Stimulated activated CD8-positive, alpha-beta memory T cell treated with anti-CD3 and anti-CD28 coated beads, Interleukin-12 subunit alpha, Interleukin-12 subunit beta, amount 100 ng/mL, for 4 hours (primary cell): ENCODE measurements at regions not wholly inside any gene's neighbourhood (a gene's known extent, or its start where the extent isn't known, plus 50 kb on each side); places are given as distances from the start of the nearest gene placed in this dataset.

Experiments
- DNase-seq: peaks from one replicate; pipeline ENCODE4 v3.0.0-alpha.2; 2020; ENCODE audit warnings: low read depth

DNA sequence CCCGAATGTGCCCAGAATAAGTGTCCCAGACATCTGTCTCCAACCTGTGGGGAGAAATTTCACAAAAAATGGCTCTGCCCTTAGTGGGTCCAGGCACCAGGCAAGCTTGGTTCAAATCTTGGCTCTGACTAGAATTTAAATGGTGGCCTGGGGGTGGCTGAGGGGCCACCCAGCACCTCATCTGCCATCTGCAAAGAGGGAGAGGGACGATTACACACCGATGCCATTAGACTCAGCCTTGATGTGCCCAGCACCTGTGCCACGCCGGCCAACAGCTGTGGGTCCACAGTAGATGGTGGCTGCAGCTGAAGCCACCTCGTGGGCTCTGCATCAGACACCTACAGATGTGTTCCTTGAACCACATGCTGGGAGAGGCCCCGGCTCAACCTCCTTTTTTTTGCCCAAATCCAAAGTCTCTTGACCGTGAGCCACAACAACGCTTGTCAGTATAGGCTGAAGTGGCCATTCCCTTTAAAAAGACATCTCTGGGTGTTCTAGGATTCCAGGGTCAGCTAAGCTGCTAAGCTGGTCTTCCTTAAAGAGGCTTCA, 222.0 kb upstream of the RAB6C start:
- no peak for DNase-seq

DNA sequence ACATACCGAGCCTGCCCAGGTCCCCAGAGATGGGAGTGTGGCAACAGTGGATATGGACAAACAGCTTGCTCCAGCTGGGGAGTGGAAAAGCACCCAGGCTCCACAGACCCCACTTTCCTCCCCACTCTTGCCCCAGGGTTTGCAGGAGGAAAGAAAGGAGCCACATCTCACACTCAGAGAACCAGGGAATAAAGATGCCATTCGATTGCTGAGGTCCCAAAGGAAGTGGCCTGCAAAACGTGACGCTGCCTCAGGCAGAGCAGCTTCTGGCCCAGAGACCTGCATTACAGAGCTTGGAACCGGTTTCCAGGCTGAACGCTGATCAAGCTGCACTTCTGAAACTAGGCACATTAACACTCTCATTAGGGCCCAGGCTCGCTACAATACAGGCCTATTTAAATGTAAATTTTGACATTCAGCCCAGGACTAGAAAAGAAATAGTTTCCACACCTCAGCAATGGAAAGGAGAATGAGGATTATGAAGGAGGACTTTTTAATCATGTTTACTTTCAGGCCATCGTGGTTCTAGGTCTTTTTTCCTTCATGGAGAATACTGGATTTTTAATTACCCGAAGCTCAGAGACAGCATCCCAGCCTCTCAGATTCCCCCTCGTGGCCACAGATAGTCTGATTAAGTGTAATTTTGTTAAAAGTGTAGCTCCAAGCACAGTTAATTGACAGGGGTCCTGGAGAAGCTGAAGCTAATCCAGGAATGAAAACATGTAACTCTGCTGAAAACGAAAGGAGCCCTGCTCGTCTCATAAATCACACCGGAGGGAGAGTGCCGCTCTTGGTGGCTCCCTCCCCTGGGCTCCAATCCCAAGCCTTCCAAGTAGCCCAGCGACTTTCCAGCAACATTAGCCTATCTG, 221.3 kb upstream of the RAB6C start:
- DNase-seq, result no peak

DNA sequence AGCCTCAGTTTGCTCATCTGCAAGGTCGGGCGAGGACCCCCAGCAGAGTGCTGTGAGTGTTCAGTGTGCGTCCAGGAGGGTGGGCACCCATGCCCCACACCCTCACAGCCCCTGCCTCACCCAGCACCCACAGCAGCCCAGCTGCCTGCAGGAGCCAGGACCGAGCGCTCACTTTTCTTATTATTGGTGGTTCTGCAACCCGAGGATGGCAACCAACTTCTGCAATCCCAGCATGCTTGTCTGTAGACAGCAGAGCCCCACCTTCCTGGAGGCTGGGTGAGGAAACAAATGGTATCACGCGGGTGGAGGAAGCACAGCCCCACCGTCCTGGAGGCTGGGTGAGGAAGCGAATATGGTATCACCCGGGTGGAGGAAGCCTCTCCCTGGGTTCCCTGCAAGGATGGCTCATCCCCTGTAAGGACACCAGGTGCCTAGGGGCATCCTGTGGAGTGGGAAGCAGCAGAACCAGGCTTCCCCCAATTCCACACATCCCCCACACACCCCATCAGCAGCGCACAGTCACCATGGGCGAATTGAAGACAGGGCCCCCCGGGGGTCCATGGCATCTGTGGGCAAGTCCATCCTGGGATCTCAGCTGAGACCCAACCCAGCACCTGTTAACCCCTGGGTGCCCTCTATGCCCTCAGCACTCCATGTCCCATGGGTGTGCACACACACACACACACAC, 220.5 kb upstream of the RAB6C start:
- no peak for DNase-seq

DNA sequence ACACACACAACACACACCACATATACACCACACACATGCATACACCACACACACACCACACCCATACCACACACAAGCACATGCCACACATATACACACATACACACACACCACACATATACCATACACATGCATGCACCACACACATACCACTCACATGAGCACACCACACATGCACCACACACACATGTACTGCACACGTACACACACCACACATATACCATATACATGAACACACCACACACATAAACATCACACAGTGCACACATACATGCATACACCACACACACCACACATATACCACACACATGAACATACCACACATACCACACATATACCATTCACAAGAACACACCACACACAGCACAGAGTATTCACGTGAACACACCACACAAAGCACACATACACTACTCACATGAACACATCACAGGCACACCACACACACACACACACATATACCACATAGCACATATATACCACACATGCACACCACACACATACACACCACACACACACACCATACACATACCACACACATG, 219.9 kb upstream of the RAB6C start:
- no peak for DNase-seq

DNA sequence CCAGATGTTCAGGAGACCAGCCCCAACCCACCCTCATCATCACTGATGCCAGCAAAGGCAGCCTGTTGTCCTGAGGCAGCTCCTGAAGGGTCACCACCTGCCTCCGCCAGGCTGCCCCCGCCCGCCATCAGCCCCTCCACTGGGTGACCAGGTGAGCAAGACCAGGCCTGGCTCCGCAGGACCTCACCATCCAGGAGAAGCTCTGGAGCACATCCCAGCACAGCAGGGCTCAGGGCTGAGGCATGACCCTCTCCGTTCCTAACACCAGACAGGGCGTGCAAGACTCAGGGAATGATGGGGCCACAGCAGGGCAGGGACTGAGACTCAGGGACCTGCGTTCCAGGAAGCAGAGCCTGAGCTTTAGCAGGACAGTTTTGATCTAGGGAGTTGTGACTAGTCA, 218.8 kb upstream of the RAB6C start:
- no peak for DNase-seq

DNA sequence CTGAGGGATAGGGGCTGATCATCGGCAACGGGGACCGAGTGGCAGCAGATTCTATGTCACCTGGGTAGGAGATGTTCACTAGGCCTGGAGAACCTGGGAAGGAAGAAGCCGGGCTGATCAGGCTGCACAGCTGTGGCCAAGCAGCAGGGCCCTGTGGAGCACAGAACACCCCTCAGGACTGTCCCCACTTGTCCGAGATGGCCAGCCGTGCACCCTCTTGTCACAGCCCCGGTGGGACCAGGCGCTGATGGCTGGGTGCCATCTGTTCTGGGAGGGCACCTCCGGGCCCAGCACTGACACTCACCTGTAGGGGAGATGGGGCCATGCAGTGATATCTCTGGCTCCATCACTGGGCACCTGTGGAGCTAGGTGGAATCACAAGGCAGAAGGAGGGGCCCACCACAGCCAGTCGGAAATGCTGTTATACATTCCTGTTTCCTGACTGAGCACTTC, 217.9 kb upstream of the RAB6C start:
- no peak for DNase-seq

DNA sequence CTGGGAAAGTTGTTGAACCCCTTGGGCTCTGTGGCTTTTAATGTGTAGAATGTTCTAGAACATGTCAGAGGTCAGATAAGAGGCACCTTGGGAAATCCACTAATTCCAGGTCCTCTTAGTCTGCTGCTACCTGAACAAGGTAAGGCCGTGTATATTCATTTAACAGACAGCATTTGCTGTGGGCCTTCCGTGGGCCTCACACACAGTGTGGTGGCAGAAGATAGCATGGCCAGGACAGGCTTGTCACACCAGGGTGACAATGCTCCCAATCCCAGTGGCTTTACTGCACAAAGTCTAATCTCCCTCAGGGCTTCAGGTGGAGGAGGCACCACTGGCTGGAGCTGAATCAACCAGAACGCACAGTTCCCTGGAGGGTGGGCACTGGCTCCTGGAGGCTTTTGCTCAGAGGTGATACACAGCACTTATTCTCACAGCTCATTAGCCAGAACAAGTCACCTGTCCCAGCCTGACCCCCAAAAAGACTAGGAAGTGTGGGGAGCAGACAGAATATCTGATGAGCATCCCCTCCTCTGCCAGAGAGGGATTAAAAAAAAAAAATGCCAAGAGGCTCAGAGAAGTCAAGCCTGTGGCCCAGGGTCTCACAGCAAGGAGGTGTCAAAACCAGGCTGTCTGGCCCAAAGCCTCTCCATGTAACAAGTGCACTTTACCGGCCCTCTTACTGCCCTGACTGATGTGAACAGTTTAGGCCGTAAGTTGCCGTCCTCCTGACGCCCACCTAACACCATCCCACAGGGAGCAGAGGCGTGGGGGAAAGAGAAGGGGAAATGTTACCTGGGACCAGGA, 216.9 kb upstream of the RAB6C start:
- DNase-seq, result no peak

DNA sequence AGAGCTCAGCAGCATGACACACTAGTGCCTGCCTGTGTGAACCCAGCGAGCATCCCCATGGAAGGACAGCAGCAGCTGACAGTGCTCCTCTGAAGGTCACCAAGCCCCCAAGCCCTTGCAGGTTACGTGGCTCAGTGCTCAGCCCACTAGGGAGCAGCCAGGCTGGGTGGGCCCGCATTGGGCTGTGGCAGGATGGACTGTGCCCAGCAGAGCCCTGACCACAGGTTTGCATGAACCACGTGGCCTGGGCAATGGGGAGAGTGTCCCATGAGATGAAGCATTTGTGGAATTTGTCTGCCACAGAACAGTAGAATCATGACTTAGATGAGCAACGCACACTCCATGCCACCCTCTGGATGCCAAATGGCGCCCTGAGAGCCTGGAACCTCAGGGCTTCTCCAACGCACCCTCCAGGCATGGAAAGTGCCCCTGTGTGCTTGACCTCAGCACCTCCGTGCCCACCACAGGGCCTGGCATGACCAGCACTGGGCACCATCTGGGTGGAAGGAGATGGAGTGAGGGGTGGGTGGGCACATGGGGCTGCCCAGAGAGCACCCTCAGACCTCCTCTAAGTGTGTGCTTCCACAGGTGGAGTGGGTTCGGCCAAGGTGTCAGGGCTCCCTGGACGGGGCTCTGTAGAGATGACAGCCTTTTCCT, 216.1 kb upstream of the RAB6C start:
- DNase-seq, result no peak

DNA sequence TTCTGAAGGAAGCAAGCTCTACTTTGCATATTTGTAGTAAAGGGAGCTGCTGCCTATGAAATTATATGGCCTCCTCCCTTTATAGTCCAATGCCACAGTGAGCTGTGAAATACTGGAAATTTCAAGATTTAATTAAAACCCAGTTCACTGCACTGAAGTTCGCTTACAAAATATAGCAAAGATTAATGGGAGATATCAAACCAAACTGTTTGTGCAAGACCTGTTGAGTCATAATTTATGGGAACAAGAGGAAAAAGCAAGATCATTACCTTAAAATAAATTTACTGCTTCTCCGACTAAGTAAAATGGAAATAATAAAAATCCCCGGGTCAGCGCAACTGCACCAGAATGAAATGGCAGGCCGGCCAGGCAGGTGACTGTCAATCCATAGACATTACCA, 215.5 kb upstream of the RAB6C start:
- DNase-seq, result no peak

DNA sequence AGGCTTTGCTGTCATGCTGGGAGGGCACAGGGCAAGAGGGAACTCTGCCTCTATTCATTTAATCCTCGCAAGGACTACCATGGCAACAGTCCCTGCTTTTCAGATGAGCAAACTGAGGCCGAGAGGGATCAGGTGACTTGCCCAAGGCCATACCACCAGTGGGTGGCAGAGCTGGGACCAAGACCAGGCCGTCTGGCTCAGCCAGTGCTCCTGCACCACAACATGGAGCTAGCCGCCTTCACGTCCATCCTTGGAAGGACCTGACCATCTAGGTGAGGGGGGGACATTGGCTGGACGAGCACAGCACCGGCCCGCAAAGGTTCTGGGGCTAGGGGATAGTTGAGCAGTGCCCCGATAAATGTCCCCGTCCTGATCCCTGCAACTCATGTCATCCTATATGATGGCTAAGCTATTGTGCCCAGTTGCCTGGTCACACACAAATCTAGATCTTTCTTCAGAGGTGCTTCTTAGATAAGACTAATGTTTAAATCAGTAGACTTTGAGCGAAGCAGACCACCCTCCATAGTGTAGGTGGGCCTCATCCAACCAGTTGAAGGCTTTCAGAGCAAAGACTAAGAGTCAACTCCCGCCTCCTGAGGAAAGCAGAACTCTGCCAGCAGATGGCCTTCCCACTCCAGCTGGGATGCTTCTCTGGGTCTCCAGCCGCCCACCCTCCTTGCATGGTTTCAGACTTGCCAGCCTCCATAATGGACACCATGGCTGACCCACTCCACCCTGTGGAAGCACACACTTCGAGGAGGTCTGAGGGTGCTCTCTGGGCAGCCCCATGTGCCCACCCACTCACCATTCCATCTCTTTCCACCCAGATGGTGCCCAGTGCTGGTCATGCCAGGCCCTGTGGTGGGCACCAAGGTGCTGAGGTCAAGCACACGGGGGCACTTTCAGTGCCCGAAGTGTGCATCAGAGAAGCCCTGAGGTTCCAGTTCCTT, 214.8 kb upstream of the RAB6C start:
- no peak for DNase-seq

DNA sequence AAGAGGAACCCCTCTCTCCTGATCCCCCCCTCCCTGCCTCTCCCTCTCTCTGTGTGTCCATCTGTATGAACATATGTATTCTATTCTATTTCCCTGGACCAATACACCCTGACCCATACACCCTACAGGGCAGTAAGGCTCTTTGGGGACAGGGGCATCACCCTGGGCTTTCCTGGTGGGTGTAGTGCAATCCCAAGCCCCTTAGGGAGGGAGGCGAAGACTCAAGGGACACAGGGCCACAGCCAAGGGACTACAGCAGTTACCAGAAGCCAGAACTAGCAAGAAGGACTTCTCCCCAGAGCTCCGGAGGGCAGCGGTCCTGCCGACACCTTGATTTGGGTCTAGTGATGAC, 214.2 kb upstream of the RAB6C start:
- no peak for DNase-seq

DNA sequence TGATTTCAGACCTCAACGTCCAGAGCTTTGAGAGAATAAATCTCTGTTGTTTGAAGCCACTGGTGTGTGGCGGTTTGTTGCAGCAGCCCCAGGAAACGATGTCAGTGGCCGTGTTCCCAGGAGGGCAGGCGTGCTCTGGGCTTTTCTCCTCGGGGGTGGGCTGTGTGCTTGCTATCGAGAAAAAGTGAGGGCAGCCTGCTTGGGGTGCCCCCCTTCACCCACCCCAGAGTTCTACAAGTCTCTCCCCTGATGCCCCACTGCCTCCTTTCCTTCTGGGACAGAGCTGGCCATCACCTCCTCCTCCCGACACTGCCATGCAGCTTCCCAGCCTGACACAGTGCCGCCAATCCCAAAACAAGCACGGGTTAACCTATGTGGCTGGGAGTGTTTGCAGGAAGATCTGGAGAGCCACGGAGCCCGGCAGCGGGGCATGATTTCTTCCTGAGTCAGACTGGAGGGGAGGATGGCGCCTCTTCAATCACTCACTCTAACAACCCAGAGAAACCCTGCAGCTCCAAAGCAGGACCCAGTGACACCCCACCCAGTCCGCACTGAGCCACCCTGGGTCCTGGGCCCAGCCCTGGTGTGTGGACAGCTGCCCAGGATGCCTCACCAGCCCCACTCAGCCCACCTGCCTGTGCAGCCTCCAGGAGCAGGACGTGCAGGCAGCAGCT, 213.7 kb upstream of the RAB6C start:
- no peak for DNase-seq

DNA sequence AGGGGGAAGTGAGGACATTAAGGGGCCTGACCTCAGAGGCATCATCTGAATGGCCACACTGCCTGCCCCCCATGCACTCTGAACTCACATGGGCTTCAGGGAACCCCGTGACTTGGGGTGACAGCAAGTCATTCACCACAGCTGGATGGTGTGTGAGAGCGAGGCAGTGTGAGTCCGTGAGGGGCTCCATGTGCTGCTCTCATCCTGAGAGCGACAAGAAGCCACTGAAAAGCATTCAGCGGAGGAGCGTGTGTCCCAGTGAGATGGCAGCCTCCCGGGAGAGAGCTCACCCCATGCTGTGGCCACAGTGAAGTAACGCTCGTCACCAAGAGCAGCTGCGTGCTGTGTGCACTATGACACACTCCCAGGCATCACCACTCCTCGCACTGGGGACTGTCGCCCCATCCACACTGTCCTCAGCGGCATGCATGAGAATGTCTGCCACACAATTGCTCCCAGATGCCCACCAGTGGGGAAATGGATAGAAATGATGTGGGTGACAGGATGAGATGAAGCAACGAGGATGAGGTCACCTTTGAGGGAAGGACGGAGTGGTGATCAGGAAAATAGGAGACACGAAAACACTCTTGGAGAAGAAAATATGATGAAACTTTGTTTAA, 213.0 kb upstream of the RAB6C start:
- no peak for DNase-seq

DNA sequence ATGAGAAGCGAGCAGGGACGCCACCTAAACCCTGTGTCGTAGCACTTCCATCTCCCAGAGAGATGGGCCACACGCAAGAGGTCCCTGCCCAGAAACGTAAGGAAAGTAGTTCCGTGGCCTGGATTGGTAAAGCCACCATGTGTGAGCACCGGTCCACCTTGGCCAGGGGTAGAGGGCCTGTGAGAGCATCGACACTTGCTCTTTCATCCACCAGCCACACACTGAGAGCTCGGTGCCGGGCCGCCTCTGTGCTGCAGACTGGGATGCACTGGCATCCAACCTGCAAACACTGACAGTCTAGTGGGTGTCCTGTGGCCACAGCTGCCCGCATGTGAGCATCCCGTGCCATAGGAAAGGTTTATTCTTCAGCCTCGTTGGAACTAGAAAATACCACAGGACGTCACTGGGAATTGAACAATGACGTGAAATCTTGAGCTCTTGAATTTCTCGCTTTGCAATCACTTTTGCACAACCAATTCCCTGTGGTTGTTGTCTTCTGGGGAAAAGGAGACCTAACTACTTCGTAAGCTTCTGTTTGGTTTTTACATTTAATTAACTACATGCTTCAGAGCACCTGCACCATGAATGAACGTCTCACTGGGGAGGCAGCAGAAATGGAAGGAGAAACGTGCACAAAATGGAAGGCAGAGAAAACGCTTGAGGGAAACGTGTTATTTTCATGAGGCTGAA, 212.0 kb upstream of the RAB6C start:
- DNase-seq, result no peak

DNA sequence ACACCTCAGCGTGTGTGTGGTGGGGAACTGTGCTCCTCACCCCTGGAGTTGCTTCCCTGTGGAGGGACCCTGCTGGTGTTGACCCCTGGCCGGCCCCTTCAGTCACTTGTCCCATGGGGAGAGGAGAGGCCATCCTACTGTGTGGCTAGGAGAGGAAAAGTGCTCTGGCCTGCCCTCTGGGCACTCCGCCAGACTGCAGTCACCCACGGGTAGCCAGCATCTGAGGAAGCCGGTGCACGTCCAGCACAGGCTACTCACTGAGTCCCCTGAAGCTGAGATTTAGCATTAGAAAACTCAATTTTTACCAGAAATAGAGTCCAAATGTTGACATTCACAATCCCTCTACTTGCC, 211.5 kb upstream of the RAB6C start:
- no peak for DNase-seq

DNA sequence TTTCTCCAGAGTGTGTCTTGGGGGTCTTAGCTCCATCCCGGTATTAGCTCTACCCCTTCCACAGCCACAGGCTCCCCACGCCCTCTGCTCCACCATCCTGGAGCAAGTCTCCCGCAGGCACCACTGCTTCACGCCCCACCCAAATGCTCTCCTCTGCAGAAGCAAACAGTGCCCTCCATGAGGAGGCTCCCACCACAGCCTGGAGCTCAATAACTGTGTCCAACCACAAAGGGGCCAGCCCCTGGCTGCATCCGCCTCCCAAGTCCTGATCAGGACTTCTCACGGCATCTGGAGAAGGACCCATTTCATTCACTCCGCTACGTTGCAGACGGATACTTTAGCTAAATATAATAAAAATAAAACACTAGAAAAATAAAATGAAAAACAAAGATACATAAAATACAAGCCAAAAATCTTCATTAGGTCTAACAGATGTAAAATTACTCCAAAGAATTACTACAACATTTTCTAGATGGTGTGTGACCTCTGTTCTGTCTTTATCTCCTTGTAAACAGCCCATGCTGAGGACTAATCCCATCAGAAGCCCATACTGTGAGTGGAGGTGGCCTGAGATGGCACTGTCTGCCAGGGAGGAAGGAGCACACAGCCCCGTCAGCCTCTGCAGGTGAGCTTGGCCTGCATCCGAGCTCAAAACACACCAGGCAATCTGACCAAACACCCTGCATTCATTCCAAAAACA, 210.8 kb upstream of the RAB6C start:
- no peak for DNase-seq

DNA sequence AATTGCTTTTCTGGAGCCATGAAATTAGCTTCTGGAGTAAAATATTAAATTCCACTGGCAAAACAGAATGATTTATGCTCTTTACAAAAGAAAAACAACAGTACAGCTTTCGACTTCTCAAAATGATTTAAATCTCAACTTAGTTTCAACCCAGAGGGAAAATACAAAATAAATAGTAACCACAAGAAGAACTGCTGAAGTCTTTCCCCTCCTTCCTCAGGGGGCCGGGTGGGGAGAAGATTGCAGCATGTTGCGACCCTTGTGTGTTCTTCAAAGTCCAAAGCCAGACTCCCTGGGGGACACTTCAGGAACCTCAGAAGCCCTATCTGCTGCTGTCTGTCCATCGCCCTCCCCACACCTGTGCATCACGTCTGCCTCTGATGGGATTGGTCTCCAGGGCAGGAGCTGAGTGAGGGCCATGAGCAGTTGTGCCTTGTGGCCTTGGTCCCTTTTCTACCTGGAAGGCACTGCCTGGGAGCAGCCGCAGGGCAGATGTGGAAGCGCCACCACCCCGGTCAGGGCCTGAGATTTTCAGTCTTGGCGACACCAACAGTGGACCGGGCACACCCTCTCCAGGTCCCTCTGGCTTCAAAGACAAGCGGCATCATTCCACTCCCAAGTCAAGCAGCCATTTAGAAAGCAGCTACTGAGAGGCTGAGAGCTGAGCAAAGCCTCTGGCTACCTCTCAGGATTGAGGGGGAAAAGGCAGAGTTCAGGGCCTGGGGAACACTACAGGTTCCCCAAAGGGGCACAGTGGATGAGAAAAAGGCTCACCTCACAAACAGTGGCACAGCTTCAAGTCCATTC, 210.1 kb upstream of the RAB6C start:
- DNase-seq, result no peak
